Upper lobe of left lung (tissue), 4 donors: ENCODE measurements at regions not wholly inside any gene's neighbourhood (a gene's known extent, or its start where the extent isn't known, plus 50 kb on each side); places are given as distances from the start of the nearest gene placed in this dataset.
"Not testable (repeated sequence)": the region's sequence is repeated elsewhere in the genome, so short reads cannot be mapped to it uniquely, and the experiment has no call there.

Experiments used
- CTCF ChIP-seq, 6 experiments: fragments of 450-650 bp in 4 of 6; fragments of 200-600 bp in 2 of 6; sonication (generic) in 2 of 6; IDR thresholded peaks; one replicate each; pipeline ENCODE4 v1.5.1; 2016 to 2019; ENCODE audit warnings: antibody characterized with exemption in 6 of 6
- POLR2A ChIP-seq, 4 donors: fragments of 450-650 bp; IDR thresholded peaks; one replicate each; pipeline ENCODE4 v1.5.1; 2016 to 2017; ENCODE audit warnings: antibody characterized with exemption in 4 of 4, mild to moderate bottlenecking in 2 of 4

GRCh38 chr14:44385296-44385695, 121.8 kb downstream of the FSCB start:
- TF ChIP-seq POLR2A, CTCF (IDR thresholded peaks at IDR 0.05): not testable (repeated sequence)
